WI38 (cell line): ENCODE measurements at regions not wholly inside any gene's neighbourhood (a gene's known extent, or its start where the extent isn't known, plus 50 kb on each side); places are given as distances from the start of the nearest gene placed in this dataset.

Experiments
- H3K4me3 ChIP-seq: 2 replicates; pipeline ENCODE4 v1.5.1; 2011; ENCODE audit warnings: low read depth, mild to moderate bottlenecking, control low read depth, low read length
- TF ChIP-seq, protein P1 (sequence below): IDR thresholded peaks from 2 replicates; pipeline ENCODE4 v1.5.1; 2012; ENCODE audit warnings: low read depth, mild to moderate bottlenecking, control low read depth, low read length

DNA sequence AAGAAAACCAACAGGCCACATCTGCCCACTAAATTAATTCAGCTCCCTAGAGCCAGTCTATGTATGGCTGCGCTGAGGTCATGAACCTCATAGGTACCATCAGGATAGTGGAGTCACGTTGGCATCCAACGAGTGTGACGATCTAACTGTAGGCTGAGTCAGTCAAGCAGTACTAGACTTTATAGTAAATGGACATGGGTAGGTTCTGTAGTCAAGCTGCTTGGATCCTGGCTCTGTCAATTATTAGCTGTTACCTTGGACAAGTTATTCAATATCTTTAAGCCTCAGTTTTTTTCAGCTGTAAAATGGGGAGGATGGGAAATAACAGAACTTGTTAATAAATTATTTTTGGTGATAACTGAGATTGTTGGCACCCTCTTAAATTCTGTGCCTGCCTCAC lies 432.4 kb upstream of the RASGEF1B start:
- TF ChIP-seq, protein P1, sequence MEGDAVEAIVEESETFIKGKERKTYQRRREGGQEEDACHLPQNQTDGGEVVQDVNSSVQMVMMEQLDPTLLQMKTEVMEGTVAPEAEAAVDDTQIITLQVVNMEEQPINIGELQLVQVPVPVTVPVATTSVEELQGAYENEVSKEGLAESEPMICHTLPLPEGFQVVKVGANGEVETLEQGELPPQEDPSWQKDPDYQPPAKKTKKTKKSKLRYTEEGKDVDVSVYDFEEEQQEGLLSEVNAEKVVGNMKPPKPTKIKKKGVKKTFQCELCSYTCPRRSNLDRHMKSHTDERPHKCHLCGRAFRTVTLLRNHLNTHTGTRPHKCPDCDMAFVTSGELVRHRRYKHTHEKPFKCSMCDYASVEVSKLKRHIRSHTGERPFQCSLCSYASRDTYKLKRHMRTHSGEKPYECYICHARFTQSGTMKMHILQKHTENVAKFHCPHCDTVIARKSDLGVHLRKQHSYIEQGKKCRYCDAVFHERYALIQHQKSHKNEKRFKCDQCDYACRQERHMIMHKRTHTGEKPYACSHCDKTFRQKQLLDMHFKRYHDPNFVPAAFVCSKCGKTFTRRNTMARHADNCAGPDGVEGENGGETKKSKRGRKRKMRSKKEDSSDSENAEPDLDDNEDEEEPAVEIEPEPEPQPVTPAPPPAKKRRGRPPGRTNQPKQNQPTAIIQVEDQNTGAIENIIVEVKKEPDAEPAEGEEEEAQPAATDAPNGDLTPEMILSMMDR: no peak
- H3K4me3 ChIP-seq: no peak overlapping the region

DNA sequence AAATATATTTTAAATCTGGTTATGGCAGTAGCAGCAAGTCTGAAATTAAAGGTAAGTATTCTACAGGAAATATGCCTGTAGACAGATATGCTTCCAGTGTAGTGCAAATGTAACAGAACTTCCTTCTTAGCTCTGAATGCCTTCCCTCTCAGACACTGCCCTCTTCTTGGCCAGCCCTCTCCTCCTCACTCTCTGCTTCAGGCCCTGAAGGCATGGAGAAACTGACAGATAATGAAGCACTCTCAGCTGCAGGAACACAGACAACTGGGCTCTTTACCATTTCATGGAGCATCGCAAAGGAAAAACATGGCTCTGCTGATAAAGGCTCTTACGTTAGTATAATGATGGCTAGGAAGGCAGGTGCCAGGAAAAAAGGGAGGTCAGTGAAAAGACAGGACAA lies 431.5 kb upstream of the RASGEF1B start:
- H3K4me3 ChIP-seq: no peak overlapping the region
- TF ChIP-seq, protein P1: no peak

DNA sequence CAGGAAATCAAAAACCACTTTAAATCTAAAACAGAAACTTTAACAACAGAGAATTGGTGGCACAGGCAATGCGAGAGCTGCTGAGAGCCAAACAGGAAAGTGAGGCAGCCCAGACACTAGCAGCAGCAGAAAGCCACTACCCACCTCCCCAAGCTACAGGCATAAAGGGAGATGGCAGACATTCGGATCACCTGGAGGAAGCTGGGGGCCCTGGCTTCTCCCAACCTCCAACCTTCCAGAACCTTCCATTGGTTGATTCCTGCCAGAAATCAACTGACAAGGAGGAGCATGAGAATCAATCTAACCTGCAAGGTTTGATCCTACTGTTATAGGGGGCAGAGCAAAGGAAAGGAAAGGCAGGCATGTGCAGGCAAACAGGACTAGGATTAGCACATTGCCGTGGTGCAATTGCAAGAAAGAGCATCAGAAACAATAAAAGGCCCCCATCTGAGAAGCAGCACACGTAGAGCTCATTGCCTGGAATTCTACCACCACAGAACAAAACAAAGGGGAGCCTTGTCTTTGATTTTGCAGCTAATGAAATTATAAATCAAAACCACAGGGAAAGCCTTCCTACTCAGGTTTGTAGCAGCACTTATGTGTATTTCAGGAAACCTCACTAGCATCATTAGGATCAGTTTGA lies 427.3 kb upstream of the RASGEF1B start:
- TF ChIP-seq, protein P1: no peak
- H3K4me3 ChIP-seq: no peak overlapping the region

DNA sequence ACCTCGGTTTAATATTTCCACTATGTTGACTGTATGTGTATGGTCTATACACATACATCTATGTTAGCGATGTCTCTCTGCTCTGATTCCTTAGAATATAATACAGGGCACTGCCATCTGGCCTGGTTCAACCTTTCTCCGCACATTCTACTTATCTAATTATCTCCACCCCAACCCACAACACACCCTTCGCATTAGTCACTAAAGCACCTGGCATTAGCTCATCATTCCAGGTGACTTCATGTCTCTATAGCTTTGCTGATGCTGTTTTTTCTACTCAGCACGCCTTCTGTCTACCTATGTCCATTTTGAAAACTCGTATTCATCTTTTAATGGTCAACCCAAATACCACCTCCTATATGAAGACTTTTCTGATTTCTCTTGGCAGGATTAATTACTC lies 425.2 kb upstream of the RASGEF1B start:
- H3K4me3 ChIP-seq: no peak overlapping the region
- TF ChIP-seq, protein P1: no peak

DNA sequence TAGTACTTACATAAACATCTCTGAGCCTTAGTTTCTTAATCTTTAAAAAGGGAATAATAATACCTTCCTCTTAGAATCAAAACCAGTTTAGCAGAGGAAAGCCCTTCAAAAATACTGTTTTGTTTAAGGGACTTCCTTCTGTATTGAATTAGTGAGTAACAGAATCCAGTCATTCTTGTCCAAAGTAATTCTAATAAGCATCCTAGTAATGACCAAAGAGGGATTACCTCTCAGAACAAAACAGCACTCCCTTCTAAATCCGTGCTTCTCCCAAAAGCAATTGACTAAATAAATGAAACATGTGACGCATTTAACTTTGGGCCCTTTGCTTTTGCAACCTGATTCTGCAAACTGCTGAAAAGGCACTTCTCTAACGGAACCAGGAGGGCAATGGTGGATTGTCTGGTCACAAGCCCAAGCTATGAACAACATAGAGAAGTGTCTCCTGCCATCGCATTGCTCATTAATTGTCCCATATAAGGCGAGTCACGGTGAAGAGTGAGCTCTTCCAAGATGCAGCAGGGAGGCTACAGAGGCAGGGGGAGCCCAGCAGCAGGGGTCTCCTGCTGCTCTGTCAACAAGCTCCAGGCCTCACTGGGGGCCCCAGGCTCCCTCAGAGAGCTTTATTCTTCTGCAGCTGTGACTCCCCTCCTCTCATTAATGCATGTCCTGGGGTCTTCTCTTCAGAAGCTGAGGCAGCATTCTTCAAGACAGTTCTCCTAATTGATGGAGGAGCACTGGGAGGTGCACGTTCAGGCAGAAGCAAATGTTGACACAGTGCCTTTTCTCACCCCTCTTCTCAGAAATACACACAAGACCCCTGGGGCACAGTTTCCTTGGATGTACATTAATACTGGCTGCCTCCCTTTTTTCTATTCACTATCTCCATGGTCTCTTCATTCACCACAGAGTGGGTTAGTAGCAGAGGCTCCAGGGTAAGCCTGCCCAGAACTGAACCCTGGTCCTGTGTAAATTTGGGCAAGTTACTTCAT lies 419.6 kb upstream of the RASGEF1B start:
- no peak overlapping the region for H3K4me3 ChIP-seq
- TF ChIP-seq, protein P1: no peak

DNA sequence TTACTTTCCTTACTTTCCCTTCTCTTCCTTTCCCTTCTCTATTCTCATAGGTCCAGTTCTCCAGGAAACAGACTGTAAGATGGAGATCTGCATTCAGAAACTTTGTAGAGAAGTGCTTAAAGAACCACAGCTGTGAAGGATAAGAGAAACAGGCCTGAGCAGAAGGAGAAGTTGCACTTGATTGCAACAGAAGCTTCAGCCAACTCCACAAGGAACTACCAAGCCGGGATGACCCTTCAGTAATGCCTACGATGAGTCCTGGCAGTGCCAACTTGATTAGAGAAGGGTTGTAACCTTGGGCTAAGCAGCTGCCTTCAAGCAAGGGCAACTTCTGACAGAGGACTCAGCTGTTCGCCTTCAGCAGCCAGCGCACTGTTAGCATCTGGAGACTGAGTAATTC lies 413.3 kb upstream of the RASGEF1B start:
- no peak overlapping the region for H3K4me3 ChIP-seq
- TF ChIP-seq, protein P1: no peak
